ENCODE measurements at regions not wholly inside any gene's neighbourhood (a gene's known extent, or its start where the extent isn't known, plus 50 kb on each side); places are given as distances from the start of the nearest gene placed in this dataset.

DNA sequence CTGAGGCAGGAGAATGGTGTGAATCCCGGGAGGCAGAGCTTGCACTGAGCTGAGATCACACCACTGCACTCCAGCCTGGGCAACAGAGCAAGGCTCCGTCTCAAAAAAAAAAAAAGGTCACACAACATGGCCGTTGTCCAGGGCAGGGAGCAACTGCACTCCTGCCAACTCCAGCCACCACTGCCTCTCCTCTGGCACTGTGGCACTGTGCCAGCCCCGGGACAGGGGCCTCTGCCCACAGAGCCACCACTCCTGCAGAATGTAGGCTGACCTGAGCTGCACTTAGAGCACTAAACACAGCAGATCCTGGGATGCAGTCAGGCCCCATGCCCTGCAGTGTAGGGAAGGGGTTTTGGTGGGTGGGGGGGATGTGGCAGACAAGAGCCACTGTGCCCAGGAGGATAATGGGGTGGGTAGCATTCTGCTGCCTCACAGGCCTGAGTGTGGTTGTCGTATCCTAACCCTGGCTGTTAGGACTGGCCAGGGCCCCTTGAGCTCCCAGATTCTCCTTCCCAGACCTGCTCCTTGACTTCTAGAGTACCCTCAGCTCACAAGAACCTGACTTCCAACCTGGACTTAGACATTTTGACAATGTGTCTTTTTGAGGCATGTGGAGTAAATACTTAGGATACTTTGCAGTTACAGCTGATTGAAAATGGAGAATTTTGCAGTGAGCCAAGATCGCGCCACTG lies 69.4 kb upstream of the SH3RF3 start:
- TF ChIP-seq, protein P1, sequence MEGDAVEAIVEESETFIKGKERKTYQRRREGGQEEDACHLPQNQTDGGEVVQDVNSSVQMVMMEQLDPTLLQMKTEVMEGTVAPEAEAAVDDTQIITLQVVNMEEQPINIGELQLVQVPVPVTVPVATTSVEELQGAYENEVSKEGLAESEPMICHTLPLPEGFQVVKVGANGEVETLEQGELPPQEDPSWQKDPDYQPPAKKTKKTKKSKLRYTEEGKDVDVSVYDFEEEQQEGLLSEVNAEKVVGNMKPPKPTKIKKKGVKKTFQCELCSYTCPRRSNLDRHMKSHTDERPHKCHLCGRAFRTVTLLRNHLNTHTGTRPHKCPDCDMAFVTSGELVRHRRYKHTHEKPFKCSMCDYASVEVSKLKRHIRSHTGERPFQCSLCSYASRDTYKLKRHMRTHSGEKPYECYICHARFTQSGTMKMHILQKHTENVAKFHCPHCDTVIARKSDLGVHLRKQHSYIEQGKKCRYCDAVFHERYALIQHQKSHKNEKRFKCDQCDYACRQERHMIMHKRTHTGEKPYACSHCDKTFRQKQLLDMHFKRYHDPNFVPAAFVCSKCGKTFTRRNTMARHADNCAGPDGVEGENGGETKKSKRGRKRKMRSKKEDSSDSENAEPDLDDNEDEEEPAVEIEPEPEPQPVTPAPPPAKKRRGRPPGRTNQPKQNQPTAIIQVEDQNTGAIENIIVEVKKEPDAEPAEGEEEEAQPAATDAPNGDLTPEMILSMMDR (IDR thresholded peaks at IDR 0.05) = no peak
- TF ChIP-seq POLR2AphosphoS5 (IDR thresholded peaks at IDR 0.05) = no peak

Measured in upper lobe of left lung (tissue), 4 donors.